Loucy (cell line): ENCODE measurements at regions not wholly inside any gene's neighbourhood (a gene's known extent, or its start where the extent isn't known, plus 50 kb on each side); places are given as distances from the start of the nearest gene placed in this dataset.

Experiments
- CTCF ChIP-seq: fragments of 200-600 bp; sonication (generic); conservative IDR thresholded peaks from 2 replicates; pipeline ENCODE4 v1.5.1; 2014; ENCODE audit warnings: mild to moderate bottlenecking, antibody characterized with exemption, low read length
- EZH2phosphoT487 ChIP-seq: fragments of 200-600 bp; IDR thresholded peaks from 2 replicates; pipeline ENCODE4 v1.6.1; 2018; ENCODE audit warnings: antibody characterized with exemption, mild to moderate bottlenecking, moderate library complexity, borderline replicate concordance

- TF ChIP-seq CTCF (no peak), EZH2phosphoT487 (no peak)
Observed at GRCh38 chr10:129126982-129127381, 340.1 kb upstream of the MGMT start.
